Psoas muscle (tissue), 7 donors: ENCODE measurements at regions not wholly inside any gene's neighbourhood (a gene's known extent, or its start where the extent isn't known, plus 50 kb on each side); places are given as distances from the start of the nearest gene placed in this dataset.

ENCODE experiments used
- ATAC-seq, 4 donors: fragments of 200-7000 bp; cut with Tn5 transposase; one replicate each; pipeline ENCODE4 v1.9.1; 2020; ENCODE audit warnings: moderate library complexity in 3 of 4, mild to moderate bottlenecking in 2 of 4
- DNase-seq, 2 donors: peaks; one replicate each; pipeline ENCODE4 v3.0.0-alpha.2; 2020
- H3K27ac ChIP-seq: fragments of 200-600 bp; one replicate; pipeline ENCODE4 v1.8.0; 2022
- H3K27me3 ChIP-seq, 3 donors: fragments of 200-600 bp in 1 of 3; one replicate each; pipeline versions ENCODE4 v1.6.1 to v1.8.0; 2013 to 2022; ENCODE audit warnings: low read length in 2 of 3, mild to moderate bottlenecking in 2 of 3, moderate library complexity in 1 of 3; ENCODE audit not compliant: insufficient read depth in 3 of 3
- H3K36me3 ChIP-seq, 2 donors: fragments of 200-600 bp in 1 of 2; one replicate each; pipeline versions ENCODE4 v1.6.1 to v1.8.0; 2013 to 2022; ENCODE audit warnings: low read depth in 1 of 2, mild to moderate bottlenecking in 1 of 2, moderate library complexity in 1 of 2; ENCODE audit not compliant: insufficient read depth in 1 of 2
- H3K4me1 ChIP-seq: fragments of 200-600 bp; one replicate; pipeline ENCODE4 v1.8.0; 2022
- H3K4me3 ChIP-seq: fragments of 200-600 bp; one replicate; pipeline ENCODE4 v1.8.0; 2022; ENCODE audit warnings: mild to moderate bottlenecking
- H3K9me3 ChIP-seq: fragments of 200-600 bp; one replicate; pipeline ENCODE4 v1.8.0; 2022
- WGBS, 3 donors: extraction: QIAGEN DNeasy Blood & Tissue Kit; methylation state at CpG; one replicate each; pipeline versions ENCODE4 v1.1.6 to v1.1.7; 2013; 5-methylcytosine and 5-hydroxymethylcytosine counted together
- intact Hi-C, 2 donors: fragments of 100-400 bp; cut with DNase I; formaldehyde crosslinking; loops; one replicate each; pipeline versions ENCODE4 v1.11.0 to v1.14.2; 2022
- TF ChIP-seq, protein P1 (sequence below): fragments of 200-600 bp; IDR thresholded peaks from one replicate; pipeline ENCODE4 v1.8.0; 2022; ENCODE audit warnings: antibody characterized with exemption
- donor health status: healthy with polysubstance abuse.
- donor health status: DM: no; HTN: no; CAD: no; lungs with moderate emphysema.
- donor health status: Bipolar disorder and iron deficiency.
- donor health status: healthy.
- donor health status: DM: yes; HTN: yes; CAD: no.
- donor health status: DM: no; HTN: no; CAD: no.
- donor health status: DM: yes; HTN: yes; CAD: no.

DNA sequence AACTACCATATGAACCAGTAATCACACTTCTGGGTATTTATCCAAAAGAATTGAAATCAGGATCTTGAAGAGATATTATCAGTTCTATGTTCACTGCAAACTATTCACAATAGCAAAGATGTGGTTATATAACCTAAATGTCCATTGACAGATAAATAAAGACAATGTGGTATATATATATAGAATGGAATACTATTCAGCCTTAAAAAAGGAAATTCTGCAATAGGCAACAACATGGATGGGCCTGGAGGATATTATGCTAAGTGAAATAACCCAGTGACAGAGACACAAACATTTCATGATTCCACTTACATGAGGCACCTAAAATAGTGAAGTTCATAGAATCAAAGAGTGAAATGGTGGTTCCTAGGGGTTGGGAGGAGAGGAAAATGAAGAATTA lies 90.6 kb upstream of the CDK1 start:
- Histone ChIP-seq H3K27ac (no peak overlapping the region), H3K36me3 (no peaks in the 10 kb centered on the region), H3K4me1 (no peaks in the 10 kb centered on the region), H3K27me3 (no peaks in the 10 kb centered on the region), H3K4me3 (no peak overlapping the region), H3K9me3 (no peaks in the 10 kb centered on the region)
- TF ChIP-seq, protein P1, sequence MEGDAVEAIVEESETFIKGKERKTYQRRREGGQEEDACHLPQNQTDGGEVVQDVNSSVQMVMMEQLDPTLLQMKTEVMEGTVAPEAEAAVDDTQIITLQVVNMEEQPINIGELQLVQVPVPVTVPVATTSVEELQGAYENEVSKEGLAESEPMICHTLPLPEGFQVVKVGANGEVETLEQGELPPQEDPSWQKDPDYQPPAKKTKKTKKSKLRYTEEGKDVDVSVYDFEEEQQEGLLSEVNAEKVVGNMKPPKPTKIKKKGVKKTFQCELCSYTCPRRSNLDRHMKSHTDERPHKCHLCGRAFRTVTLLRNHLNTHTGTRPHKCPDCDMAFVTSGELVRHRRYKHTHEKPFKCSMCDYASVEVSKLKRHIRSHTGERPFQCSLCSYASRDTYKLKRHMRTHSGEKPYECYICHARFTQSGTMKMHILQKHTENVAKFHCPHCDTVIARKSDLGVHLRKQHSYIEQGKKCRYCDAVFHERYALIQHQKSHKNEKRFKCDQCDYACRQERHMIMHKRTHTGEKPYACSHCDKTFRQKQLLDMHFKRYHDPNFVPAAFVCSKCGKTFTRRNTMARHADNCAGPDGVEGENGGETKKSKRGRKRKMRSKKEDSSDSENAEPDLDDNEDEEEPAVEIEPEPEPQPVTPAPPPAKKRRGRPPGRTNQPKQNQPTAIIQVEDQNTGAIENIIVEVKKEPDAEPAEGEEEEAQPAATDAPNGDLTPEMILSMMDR, result no peak
- DNase-seq (no peak), ATAC-seq (no peak)
- intact Hi-C loops, result no loop called here

DNA sequence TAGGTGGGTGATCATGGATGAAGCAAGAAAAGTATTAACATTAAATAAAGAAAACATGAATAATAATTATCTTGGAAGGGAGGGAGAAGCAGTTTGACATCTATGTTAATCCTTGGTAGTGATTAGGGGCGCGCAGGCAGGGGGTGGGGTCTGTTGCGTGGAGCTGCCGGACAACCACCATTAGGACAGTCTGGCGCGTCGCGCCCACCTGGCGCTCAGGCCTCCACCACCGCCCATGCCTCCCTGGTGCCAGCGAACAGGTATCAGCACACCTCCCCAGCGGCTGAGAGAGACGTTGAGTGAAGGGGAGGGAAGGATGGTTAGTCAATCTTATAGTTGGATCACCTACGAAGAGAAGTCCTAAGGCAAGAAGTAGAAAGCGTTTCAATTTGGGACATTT lies 94.2 kb upstream of the CDK1 start:
- no peak for ATAC-seq
- no peak overlapping the region for H3K4me3 ChIP-seq
- intact Hi-C loops, result no loop called here
- 86 to 92% (median 88%) methylated on average over 15 of the region's 15 CpGs for WGBS, 3 donors
- H3K4me1 ChIP-seq, result no peaks in the 10 kb centered on the region
- H3K36me3 ChIP-seq, result no peaks in the 10 kb centered on the region
- TF ChIP-seq, protein P1, result no peak
- no peaks in the 10 kb centered on the region for H3K27me3 ChIP-seq
- no peak overlapping the region for H3K27ac ChIP-seq
- H3K9me3 ChIP-seq, result no peaks in the 10 kb centered on the region
- DNase-seq, result no peak

DNA sequence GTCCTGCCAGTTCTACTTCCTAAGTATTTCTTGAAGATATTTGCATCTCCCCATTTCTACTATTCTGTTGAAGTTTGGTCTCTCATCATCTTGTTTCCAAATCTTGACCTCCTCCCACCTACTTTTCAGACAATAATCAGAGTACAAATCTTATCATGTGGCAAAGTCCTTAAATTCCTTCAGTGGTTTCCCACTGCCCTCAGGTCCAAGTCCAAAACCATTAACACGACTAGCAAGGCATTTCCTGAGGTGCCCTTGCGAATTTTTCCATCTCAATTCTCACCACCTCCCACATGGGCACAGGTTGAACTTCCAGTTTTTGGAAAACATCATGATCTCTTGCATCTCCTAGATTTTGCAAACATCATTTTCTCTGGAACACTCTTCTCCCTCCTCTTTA lies 97.2 kb upstream of the CDK1 start:
- WGBS, 3 donors, result 63 to 81% (median 63%) methylated on average over 2 of the region's 2 CpGs
- TF ChIP-seq, protein P1, result no peak
- Histone ChIP-seq H3K9me3 (no peaks in the 10 kb centered on the region), H3K27me3 (no peaks in the 10 kb centered on the region), H3K27ac (no peak overlapping the region), H3K36me3 (no peaks in the 10 kb centered on the region), H3K4me1 (no peaks in the 10 kb centered on the region), H3K4me3 (no peak overlapping the region)
- ATAC-seq (no peak), DNase-seq (no peak)
- intact Hi-C loops, result no loop called here

DNA sequence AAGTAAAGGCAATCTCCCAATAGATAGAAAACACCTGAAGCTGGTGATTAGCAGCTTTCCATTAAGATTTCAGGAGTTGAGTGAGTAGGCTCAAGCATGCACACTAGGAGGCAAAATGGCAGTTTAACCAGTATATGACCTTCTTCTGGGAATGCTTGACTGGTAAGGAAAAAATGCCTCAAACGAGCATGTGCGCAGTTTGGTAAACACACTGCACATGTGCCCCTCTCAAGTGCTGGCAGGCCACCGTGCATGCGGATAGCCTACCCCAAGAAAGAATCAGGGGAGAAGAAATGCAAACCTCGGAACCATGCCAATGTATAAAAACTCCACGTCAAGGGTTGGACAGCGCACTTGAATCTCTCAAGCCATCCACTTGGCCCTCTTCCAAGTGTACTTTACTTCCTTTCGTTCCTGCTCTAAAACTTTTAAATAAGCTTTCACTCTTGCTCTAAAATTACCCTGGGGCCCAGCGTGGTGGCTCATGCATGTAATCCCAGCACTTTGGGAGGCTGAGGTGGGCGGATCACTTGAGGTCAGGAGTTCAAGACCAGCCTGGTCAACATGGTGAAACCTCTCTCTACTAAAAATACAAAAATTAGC lies 98.8 kb upstream of the CDK1 start:
- ATAC-seq, result no peak
- Histone ChIP-seq H3K4me1 (no peaks in the 10 kb centered on the region), H3K27ac (no peak overlapping the region), H3K27me3 (no peaks in the 10 kb centered on the region), H3K4me3 (no peak overlapping the region), H3K36me3 (no peaks in the 10 kb centered on the region), H3K9me3 (no peaks in the 10 kb centered on the region)
- TF ChIP-seq, protein P1, result no peak
- DNase-seq, result no peak
- intact Hi-C loops, result no loop called here
- 74 to 84% (median 76%) methylated on average over 10 of the region's 10 CpGs for WGBS, 3 donors

DNA sequence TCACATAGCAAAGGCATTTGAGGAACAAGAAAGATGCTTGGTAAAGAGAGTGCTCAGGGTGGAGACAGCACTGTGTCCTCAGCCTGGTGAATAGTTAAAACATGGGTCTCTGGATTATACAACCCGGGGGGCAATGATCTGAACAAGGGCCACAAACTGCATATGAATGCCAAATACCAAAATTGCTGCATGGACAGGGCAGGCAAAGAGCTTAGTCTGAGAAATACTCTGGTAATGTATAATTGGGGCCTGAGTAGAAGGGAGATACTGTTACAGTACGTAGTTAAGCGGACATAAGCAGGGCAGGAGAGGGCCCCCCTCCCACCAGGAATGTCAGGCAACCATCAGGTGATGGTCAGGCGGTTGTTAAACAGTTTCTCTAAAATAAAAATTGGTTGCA lies 99.3 kb upstream of the CDK1 start:
- H3K27ac ChIP-seq, result no peak overlapping the region
- no peaks in the 10 kb centered on the region for H3K36me3 ChIP-seq
- no peaks in the 10 kb centered on the region for H3K9me3 ChIP-seq
- H3K4me1 ChIP-seq, result no peaks in the 10 kb centered on the region
- WGBS, 3 donors, result 85 to 87% (median 86%) methylated on average over 4 of the region's 4 CpGs
- TF ChIP-seq, protein P1, result no peak
- no peaks in the 10 kb centered on the region for H3K27me3 ChIP-seq
- DNase-seq, result no peak
- no peak for ATAC-seq
- intact Hi-C loops, result no loop called here
- H3K4me3 ChIP-seq, result no peak overlapping the region
